ENCODE measurements at regions not wholly inside any gene's neighbourhood (a gene's known extent, or its start where the extent isn't known, plus 50 kb on each side); places are given as distances from the start of the nearest gene placed in this dataset.

- no peak for TF ChIP-seq CTCF (IDR thresholded peaks at IDR 0.05; ENCODE audit: low read depth, low read length)
- no peaks in the 10 kb centered on the region for H3K36me3 ChIP-seq
- H3K9me3 ChIP-seq (ENCODE audit: low read depth), result no peaks in the 10 kb centered on the region
- H3K4me1 ChIP-seq (ENCODE audit: low read depth), result peaks cover 4% of the 10 kb centered on the region
- no peak overlapping the region for H3K27ac ChIP-seq
- DNase-seq (ENCODE audit: low read depth in 1 of 2, low spot score in 1 of 2), result no peak
- H3K27me3 ChIP-seq, result no peaks in the 10 kb centered on the region
- H3K4me3 ChIP-seq, result no peak overlapping the region
These were observed 55.8 kb upstream of the ABL1 start for GRCh38 chr9:130779153-130779855.

GRCh38 chr9:130780415-130780814, 54.6 kb upstream of the ABL1 start:
- no peak for DNase-seq (ENCODE audit: low read depth in 1 of 2, low spot score in 1 of 2)
- Histone ChIP-seq H3K4me3 (no peak overlapping the region), H3K4me1 (ENCODE audit: low read depth) (peaks cover 11% of the 10 kb centered on the region), H3K9me3 (ENCODE audit: low read depth) (no peaks in the 10 kb centered on the region), H3K36me3 (no peaks in the 10 kb centered on the region), H3K27ac (no peak overlapping the region), H3K27me3 (no peaks in the 10 kb centered on the region)
- TF ChIP-seq CTCF (IDR thresholded peaks at IDR 0.05; ENCODE audit: low read depth, low read length), result no peak

DNA sequence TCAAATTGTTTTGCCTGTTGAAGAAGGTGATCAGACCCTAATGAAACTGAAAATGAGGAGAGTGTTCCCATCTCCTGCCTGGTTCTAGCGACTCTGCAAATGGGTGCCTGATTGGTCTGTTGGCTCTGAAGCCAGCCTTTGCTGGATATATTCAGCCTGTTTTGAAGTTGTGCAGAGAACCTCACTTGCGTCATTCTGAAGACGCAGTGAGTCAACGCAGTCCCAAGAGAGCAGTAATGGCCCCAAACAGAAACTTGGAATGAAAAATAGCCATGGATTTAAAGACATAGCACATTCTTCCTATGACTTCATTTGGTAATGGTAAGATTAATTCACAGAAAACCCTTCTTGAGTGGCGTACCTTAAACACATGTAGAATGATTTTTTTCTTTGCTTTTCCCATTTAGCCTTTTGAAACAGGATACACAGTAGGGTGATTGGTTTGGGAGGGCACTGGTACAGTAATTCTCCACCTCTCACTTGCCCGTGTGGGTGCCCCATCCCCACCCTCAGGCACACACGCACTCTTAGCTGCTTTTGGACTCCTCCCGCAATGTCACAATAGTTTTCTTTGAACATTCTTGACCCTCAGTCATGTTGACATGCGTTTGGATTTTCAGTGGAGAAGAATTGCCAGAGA, 54.1 kb upstream of the ABL1 start:
- no peak for TF ChIP-seq CTCF (IDR thresholded peaks at IDR 0.05; ENCODE audit: low read depth, low read length)
- no peaks in the 10 kb centered on the region for H3K9me3 ChIP-seq (ENCODE audit: low read depth)
- peaks cover 11% of the 10 kb centered on the region for H3K4me1 ChIP-seq (ENCODE audit: low read depth)
- DNase-seq (ENCODE audit: low read depth in 1 of 2, low spot score in 1 of 2), result peak in 1 of 2 donors; percentile 99
- H3K4me3 ChIP-seq, result no peak overlapping the region
- H3K27me3 ChIP-seq, result no peaks in the 10 kb centered on the region
- no peaks in the 10 kb centered on the region for H3K36me3 ChIP-seq
- H3K27ac ChIP-seq, result no peak overlapping the region

GRCh38 chr9:130781569-130781968, 53.5 kb upstream of the ABL1 start:
- Histone ChIP-seq H3K27ac (no peak overlapping the region), H3K36me3 (no peaks in the 10 kb centered on the region), H3K9me3 (ENCODE audit: low read depth) (no peaks in the 10 kb centered on the region), H3K4me3 (no peak overlapping the region), H3K27me3 (no peaks in the 10 kb centered on the region), H3K4me1 (ENCODE audit: low read depth) (peaks cover 11% of the 10 kb centered on the region)
- peak in 1 of 2 donors; percentile 30 for DNase-seq (ENCODE audit: low read depth in 1 of 2, low spot score in 1 of 2)
- no peak for TF ChIP-seq CTCF (IDR thresholded peaks at IDR 0.05; ENCODE audit: low read depth, low read length)

- no peak overlapping the region for H3K4me3 ChIP-seq
- no peaks in the 10 kb centered on the region for H3K9me3 ChIP-seq (ENCODE audit: low read depth)
- H3K36me3 ChIP-seq, result no peaks in the 10 kb centered on the region
- DNase-seq (ENCODE audit: low read depth in 1 of 2, low spot score in 1 of 2), result peak in 1 of 2 donors; percentile 31
- H3K4me1 ChIP-seq (ENCODE audit: low read depth), result peaks cover 11% of the 10 kb centered on the region
- TF ChIP-seq CTCF (IDR thresholded peaks at IDR 0.05; ENCODE audit: low read depth, low read length), result no peak
- no peak overlapping the region for H3K27ac ChIP-seq
- H3K27me3 ChIP-seq, result no peaks in the 10 kb centered on the region
These were observed 52.0 kb upstream of the ABL1 start for GRCh38 chr9:130782886-130783530.
